ENCODE measurements at regions not wholly inside any gene's neighbourhood (a gene's known extent, or its start where the extent isn't known, plus 50 kb on each side); places are given as distances from the start of the nearest gene placed in this dataset.

- H2AFZ ChIP-seq (ENCODE audit: low read depth): no peak overlapping the region
- no peak overlapping the region for H3K9ac ChIP-seq
- no peaks in the 10 kb centered on the region for H3K9me2 ChIP-seq
- no peaks in the 10 kb centered on the region for H3K9me3 ChIP-seq
- no peak overlapping the region for H3K4me2 ChIP-seq
- no peaks in the 10 kb centered on the region for H4K20me1 ChIP-seq (ENCODE audit: insufficient read depth)
- CTCF ChIA-PET: interaction anchor here (1.3 kb wide), 1 partner anchor 10 kb away, joined by 3 read pairs; no protein-coding TSS in a partner anchor
- H3F3A ChIP-seq (replicated peaks; ENCODE audit: insufficient read depth): no peaks in the 10 kb centered on the region
- H3K27ac ChIP-seq (ENCODE audit: low read depth in 2 of 2, low read length in 1 of 2): no peak overlapping the region
- no peak overlapping the region for H3K4me3 ChIP-seq (ENCODE audit: low read depth in 2 of 2, low read length in 1 of 2)
- no peak for TF ChIP-seq MAX (IDR thresholded peaks at IDR 0.05; ENCODE audit: low read depth)
- no peak for TF ChIP-seq EP300 (IDR thresholded peaks at IDR 0.05; ENCODE audit: borderline replicate concordance in 1 of 2, low read depth in 1 of 2, low read length in 1 of 2)
- no peak for TF ChIP-seq MXI1 (IDR thresholded peaks at IDR 0.05; ENCODE audit: low read depth, low read length)
- TF ChIP-seq IRF3 (IDR thresholded peaks at IDR 0.05; ENCODE audit: low read depth, low read length): no peak
- TF ChIP-seq GATA2 (CRISPR knock-in tag; IDR thresholded peaks at IDR 0.05): no peak
- TF ChIP-seq FOXJ3 (CRISPR knock-in tag; IDR thresholded peaks at IDR 0.05): no peak
- no peak for TF ChIP-seq CHD2 (IDR thresholded peaks at IDR 0.05; ENCODE audit: low read length, partially characterized antibody)
- no peak for TF ChIP-seq TEAD4 (IDR thresholded peaks at IDR 0.05; ENCODE audit: borderline replicate concordance, insufficient read depth)
- no peak for DNase-seq
- H3K27me3 ChIP-seq (ENCODE audit: insufficient read depth): no peaks in the 10 kb centered on the region
- POLR2A ChIA-PET: no interaction called here
- no peaks in the 10 kb centered on the region for H3K36me3 ChIP-seq (replicated peaks in 1 of 2; ENCODE audit: control insufficient read depth in 1 of 2, insufficient read depth in 2 of 2, low read length in 1 of 2)
- H3K4me1 ChIP-seq (ENCODE audit: control insufficient read depth in 1 of 2, insufficient read depth in 2 of 2, low read depth in 1 of 2, low read length in 1 of 2): no peaks in the 10 kb centered on the region
- H3K79me2 ChIP-seq (ENCODE audit: insufficient read depth): no peaks in the 10 kb centered on the region
Measured at GRCh38 chr3:67710396-67710795, 56.0 kb upstream of the SUCLG2 start.

- TF ChIP-seq IRF3 (IDR thresholded peaks at IDR 0.05; ENCODE audit: low read depth, low read length) (no peak), ELF1 (IDR thresholded peaks at IDR 0.05) (no peak), EP300 (IDR thresholded peaks at IDR 0.05; ENCODE audit: borderline replicate concordance in 1 of 2, low read depth in 1 of 2, low read length in 1 of 2) (no peak), RCOR1 (IDR thresholded peaks at IDR 0.05; ENCODE audit: low read length) (no peak), NRF1 (IDR thresholded peaks at IDR 0.05; ENCODE audit: low read depth, low read length) (no peak), MAX (IDR thresholded peaks at IDR 0.05; ENCODE audit: low read depth) (no peak), FOSL2 (IDR thresholded peaks at IDR 0.05; ENCODE audit: borderline replicate concordance, low read depth) (no peak), RFX5 (IDR thresholded peaks at IDR 0.05; ENCODE audit: low read length) (no peak), REST (IDR thresholded peaks at IDR 0.05; ENCODE audit: low read depth, low read length) (no peak), PBX3 (IDR thresholded peaks at IDR 0.05) (no peak), RAD21 (IDR thresholded peaks at IDR 0.05; ENCODE audit: low read length) (no peak), MEF2A (IDR thresholded peaks at IDR 0.05; ENCODE audit: borderline replicate concordance, low read depth) (no peak)
- Histone ChIP-seq H3K27ac (ENCODE audit: low read depth in 2 of 2, low read length in 1 of 2) (no peak overlapping the region), H3K4me3 (ENCODE audit: low read depth in 2 of 2, low read length in 1 of 2) (no peak overlapping the region), H4K20me1 (ENCODE audit: insufficient read depth) (no peaks in the 10 kb centered on the region), H3K4me2 (no peak overlapping the region), H3K9ac (no peak overlapping the region), H3K4me1 (ENCODE audit: control insufficient read depth in 1 of 2, insufficient read depth in 2 of 2, low read depth in 1 of 2, low read length in 1 of 2) (no peaks in the 10 kb centered on the region), H3K79me2 (ENCODE audit: insufficient read depth) (no peaks in the 10 kb centered on the region), H3K9me3 (no peaks in the 10 kb centered on the region), H3K9me2 (no peaks in the 10 kb centered on the region), H2AFZ (ENCODE audit: low read depth) (no peak overlapping the region), H3F3A (replicated peaks; ENCODE audit: insufficient read depth) (no peaks in the 10 kb centered on the region), H3K36me3 (replicated peaks in 1 of 2; ENCODE audit: control insufficient read depth in 1 of 2, insufficient read depth in 2 of 2, low read length in 1 of 2) (no peaks in the 10 kb centered on the region), H3K27me3 (ENCODE audit: insufficient read depth) (no peaks in the 10 kb centered on the region)
- ChIA-PET POLR2A (no interaction called here), CTCF (interaction anchor here (0.6 to 1.2 kb wide), 2 partner anchors 13 to 39 kb away, joined by 3 read pairs; no protein-coding TSS in a partner anchor)
- no peak for DNase-seq
- WGBS (ENCODE audit: low lambda C conversion rate): 78% methylated on average over 4 of the region's 4 CpGs
Measured at GRCh38 chr3:67706934-67707333, 52.5 kb upstream of the SUCLG2 start.
